ENCODE measurements at regions not wholly inside any gene's neighbourhood (a gene's known extent, or its start where the extent isn't known, plus 50 kb on each side); places are given as distances from the start of the nearest gene placed in this dataset.
"Not testable (repeated sequence)": the region's sequence is repeated elsewhere in the genome, so short reads cannot be mapped to it uniquely, and the experiment has no call there.

- WGBS, 2 donors, result 88 to 93% methylated on average over 2 of the region's 2 CpGs
- Histone ChIP-seq H3K27ac (no peak overlapping the region), H3K4me3 (replicated peaks in 1 of 3) (no peak overlapping the region), H3K9me3 (no peaks in the 10 kb centered on the region), H3K4me1 (no peaks in the 10 kb centered on the region), H3K27me3 (no peaks in the 10 kb centered on the region), H3K36me3 (no peaks in the 10 kb centered on the region)
- no peak for DNase-seq
- TF ChIP-seq, protein P1, sequence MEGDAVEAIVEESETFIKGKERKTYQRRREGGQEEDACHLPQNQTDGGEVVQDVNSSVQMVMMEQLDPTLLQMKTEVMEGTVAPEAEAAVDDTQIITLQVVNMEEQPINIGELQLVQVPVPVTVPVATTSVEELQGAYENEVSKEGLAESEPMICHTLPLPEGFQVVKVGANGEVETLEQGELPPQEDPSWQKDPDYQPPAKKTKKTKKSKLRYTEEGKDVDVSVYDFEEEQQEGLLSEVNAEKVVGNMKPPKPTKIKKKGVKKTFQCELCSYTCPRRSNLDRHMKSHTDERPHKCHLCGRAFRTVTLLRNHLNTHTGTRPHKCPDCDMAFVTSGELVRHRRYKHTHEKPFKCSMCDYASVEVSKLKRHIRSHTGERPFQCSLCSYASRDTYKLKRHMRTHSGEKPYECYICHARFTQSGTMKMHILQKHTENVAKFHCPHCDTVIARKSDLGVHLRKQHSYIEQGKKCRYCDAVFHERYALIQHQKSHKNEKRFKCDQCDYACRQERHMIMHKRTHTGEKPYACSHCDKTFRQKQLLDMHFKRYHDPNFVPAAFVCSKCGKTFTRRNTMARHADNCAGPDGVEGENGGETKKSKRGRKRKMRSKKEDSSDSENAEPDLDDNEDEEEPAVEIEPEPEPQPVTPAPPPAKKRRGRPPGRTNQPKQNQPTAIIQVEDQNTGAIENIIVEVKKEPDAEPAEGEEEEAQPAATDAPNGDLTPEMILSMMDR (IDR thresholded peaks at IDR 0.05), result no peak
- no peak for TF ChIP-seq POLR2A (IDR thresholded peaks at IDR 0.05)
- intact Hi-C loops (cut with DNase I), result no loop called here
These were observed 334.0 kb upstream of the RGS17 start for GRCh38 chr6:153465050-153465449.

DNA sequence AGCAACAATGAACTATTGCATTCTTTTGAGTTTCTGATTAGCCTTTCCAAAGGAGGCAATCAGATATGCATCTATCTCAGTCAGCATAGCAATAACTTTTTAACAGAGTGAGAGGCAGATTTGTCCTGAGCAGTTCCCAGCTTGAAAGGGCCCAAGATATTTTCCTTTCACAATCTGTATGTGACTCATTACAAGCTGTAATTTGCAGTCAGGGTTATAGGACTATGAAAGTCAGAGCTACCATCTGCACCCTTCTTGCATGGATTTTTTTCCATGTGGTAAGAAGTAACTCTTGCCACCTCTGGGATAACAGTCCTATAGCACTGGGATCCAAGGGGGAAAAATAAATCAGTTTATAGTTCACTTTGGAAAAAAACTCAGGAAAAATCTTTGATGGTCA is 318.2 kb upstream of the RGS17 start:
- Histone ChIP-seq H3K9me3 (no peaks in the 10 kb centered on the region), H3K4me1 (no peaks in the 10 kb centered on the region), H3K36me3 (no peaks in the 10 kb centered on the region), H3K27ac (no peak overlapping the region), H3K4me3 (replicated peaks in 1 of 3) (no peak overlapping the region), H3K27me3 (no peaks in the 10 kb centered on the region)
- no peak for TF ChIP-seq POLR2A (IDR thresholded peaks at IDR 0.05)
- TF ChIP-seq, protein P1 (IDR thresholded peaks at IDR 0.05), result no peak
- intact Hi-C loops (cut with DNase I), result no loop called here
- no peak for DNase-seq

GRCh38 chr6:153442749-153443148 is 311.7 kb upstream of the RGS17 start:
- H3K36me3 ChIP-seq; DNase-seq; intact Hi-C loops (cut with DNase I); H3K4me3 ChIP-seq (replicated peaks in 1 of 3); H3K9me3 ChIP-seq; H3K27ac ChIP-seq; H3K4me1 ChIP-seq; H3K27me3 ChIP-seq: not testable (repeated sequence)
- 54 to 93% methylated on average over 2 of the region's 2 CpGs for WGBS, 2 donors

DNA sequence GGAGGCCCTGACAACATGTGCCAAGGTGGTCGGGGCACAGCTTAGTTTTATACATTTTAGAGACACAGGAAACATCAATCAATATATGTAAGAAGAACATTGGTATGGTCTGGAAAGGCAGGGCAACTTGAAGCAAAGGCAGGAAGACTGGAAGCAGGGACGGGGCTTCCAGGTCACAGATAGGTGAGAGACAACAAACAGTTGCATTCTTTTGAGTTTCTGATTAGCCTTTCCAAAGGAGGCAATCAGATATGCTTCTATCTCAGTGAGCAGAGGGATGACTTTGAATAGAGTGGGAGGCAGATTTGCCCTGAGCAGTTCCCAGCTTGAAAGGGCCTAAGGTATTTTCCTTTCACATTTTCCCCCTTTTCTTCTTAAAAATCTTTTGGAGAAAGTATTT is 311.0 kb upstream of the RGS17 start:
- 63 to 68% methylated on average over 2 of the region's 2 CpGs for WGBS, 2 donors
- no peaks in the 10 kb centered on the region for H3K36me3 ChIP-seq
- no peak for DNase-seq
- H3K27me3 ChIP-seq, result no peaks in the 10 kb centered on the region
- no peak for TF ChIP-seq POLR2A (IDR thresholded peaks at IDR 0.05)
- TF ChIP-seq, protein P1 (IDR thresholded peaks at IDR 0.05), result no peak
- H3K4me3 ChIP-seq (replicated peaks in 1 of 3), result no peak overlapping the region
- intact Hi-C loops (cut with DNase I), result no loop called here
- no peak overlapping the region for H3K27ac ChIP-seq
- no peaks in the 10 kb centered on the region for H3K9me3 ChIP-seq
- H3K4me1 ChIP-seq, result no peaks in the 10 kb centered on the region

GRCh38 chr6:153437193-153437592 is 306.1 kb upstream of the RGS17 start:
- no peak overlapping the region for H3K4me3 ChIP-seq (replicated peaks in 1 of 3)
- no peak for TF ChIP-seq POLR2A (IDR thresholded peaks at IDR 0.05)
- TF ChIP-seq, protein P1 (IDR thresholded peaks at IDR 0.05), result no peak
- no peak overlapping the region for H3K27ac ChIP-seq
- no peaks in the 10 kb centered on the region for H3K36me3 ChIP-seq
- H3K4me1 ChIP-seq, result no peaks in the 10 kb centered on the region
- no peaks in the 10 kb centered on the region for H3K9me3 ChIP-seq
- WGBS, 2 donors, result 36 to 40% methylated on average over 3 of the region's 3 CpGs
- no peaks in the 10 kb centered on the region for H3K27me3 ChIP-seq
- intact Hi-C loops (cut with DNase I), result no loop called here
- DNase-seq, result no peak

DNA sequence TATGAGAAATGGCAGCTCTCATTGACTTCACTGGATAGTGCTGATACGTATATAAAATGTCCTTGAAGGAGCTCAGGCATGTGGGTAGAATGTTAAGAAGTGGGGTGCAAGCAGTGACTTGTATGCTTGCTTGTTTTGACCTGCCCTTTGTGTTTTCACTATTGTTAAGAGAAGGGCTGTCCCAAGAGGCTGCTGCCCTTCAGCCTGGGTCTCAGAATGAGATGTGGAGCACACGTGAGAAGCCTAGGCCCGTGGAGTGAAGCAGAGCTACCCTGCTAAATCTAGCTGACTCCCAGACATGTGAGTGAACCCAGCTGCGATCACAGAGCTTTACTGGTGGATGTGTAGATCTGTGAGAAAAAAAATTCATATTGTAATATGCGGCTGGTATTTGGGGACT is 305.3 kb upstream of the RGS17 start:
- WGBS, 2 donors, result 66 to 80% methylated on average over 5 of the region's 5 CpGs
- H3K4me3 ChIP-seq (replicated peaks in 1 of 3), result no peak overlapping the region
- no peaks in the 10 kb centered on the region for H3K4me1 ChIP-seq
- no peak for DNase-seq
- TF ChIP-seq, protein P1 (IDR thresholded peaks at IDR 0.05), result no peak
- TF ChIP-seq POLR2A (IDR thresholded peaks at IDR 0.05), result no peak
- H3K27me3 ChIP-seq, result no peaks in the 10 kb centered on the region
- H3K36me3 ChIP-seq, result no peaks in the 10 kb centered on the region
- no peak overlapping the region for H3K27ac ChIP-seq
- intact Hi-C loops (cut with DNase I), result no loop called here
- H3K9me3 ChIP-seq, result no peaks in the 10 kb centered on the region
